Hepatocyte (in vitro differentiated cells): ENCODE measurements at regions not wholly inside any gene's neighbourhood (a gene's known extent, or its start where the extent isn't known, plus 50 kb on each side); places are given as distances from the start of the nearest gene placed in this dataset.

ENCODE experiments used
- DNase-seq: peaks from one replicate; pipeline ENCODE4 v3.0.0-alpha.2; 2016; ENCODE audit warnings: low spot score
- H2AFZ ChIP-seq: fragments of 200-600 bp; sonication (generic); 2 replicates; pipeline ENCODE4 v1.6.0; 2016; ENCODE audit warnings: antibody characterized with exemption, mild to moderate bottlenecking
- H3K27ac ChIP-seq: fragments of 200-600 bp; sonication (generic); 2 replicates; pipeline ENCODE4 v1.5.1; 2016; ENCODE audit warnings: mild to moderate bottlenecking
- H3K27me3 ChIP-seq: fragments of 200-600 bp; sonication (generic); 2 replicates; pipeline ENCODE4 v1.6.1; 2016
- H3K36me3 ChIP-seq: fragments of 200-600 bp; sonication (generic); replicated peaks from 2 replicates; pipeline ENCODE4 v1.5.1; 2016; ENCODE audit warnings: low read depth; ENCODE audit not compliant: insufficient read depth
- H3K4me1 ChIP-seq: fragments of 200-600 bp; sonication (generic); 2 replicates; pipeline ENCODE4 v1.5.1; 2016; ENCODE audit warnings: mild to moderate bottlenecking, moderate library complexity; ENCODE audit not compliant: insufficient read depth
- H3K4me2 ChIP-seq: fragments of 200-600 bp; sonication (generic); 2 replicates; pipeline ENCODE4 v1.6.0; 2016
- H3K4me3 ChIP-seq: fragments of 200-600 bp; sonication (generic); 2 replicates; pipeline ENCODE4 v1.5.1; 2016; ENCODE audit warnings: mild to moderate bottlenecking
- H3K79me2 ChIP-seq: fragments of 200-600 bp; sonication (generic); 2 replicates; pipeline ENCODE4 v1.6.0; 2017; ENCODE audit warnings: mild to moderate bottlenecking
- H3K9me2 ChIP-seq: fragments of 200-600 bp; sonication (generic); replicated peaks from 2 replicates; pipeline ENCODE4 v1.6.0; 2017; ENCODE audit warnings: mild to moderate bottlenecking; ENCODE audit not compliant: insufficient read depth
- H3K9me3 ChIP-seq: fragments of 200-600 bp; sonication (generic); 2 replicates; pipeline ENCODE4 v1.5.1; 2016; ENCODE audit warnings: low read depth, mild to moderate bottlenecking
- H4K20me1 ChIP-seq: fragments of 200-600 bp; sonication (generic); 2 replicates; pipeline ENCODE4 v1.6.0; 2016; ENCODE audit warnings: mild to moderate bottlenecking; ENCODE audit not compliant: insufficient read depth, poor library complexity, severe bottlenecking
- EZH2 ChIP-seq: fragments of 200-600 bp; sonication (generic); IDR thresholded peaks from 2 replicates; pipeline ENCODE4 v1.6.1; 2016; ENCODE audit warnings: antibody characterized with exemption, mild to moderate bottlenecking, borderline replicate concordance
- EZH2phosphoT487 ChIP-seq: fragments of 200-600 bp; sonication (generic); IDR thresholded peaks from one replicate; pipeline ENCODE4 v1.6.1; 2018; ENCODE audit warnings: antibody characterized with exemption, mild to moderate bottlenecking, low read depth, moderate library complexity; ENCODE audit not compliant: unreplicated experiment, severe bottlenecking
- WGBS: methylation state at CpG from one replicate; pipeline ENCODE4 v1.1.6; 2016; ENCODE audit warnings: low lambda C conversion rate; ENCODE audit errors: missing lambda C conversion rate; 5-methylcytosine and 5-hydroxymethylcytosine counted together
- TF ChIP-seq, protein P1 (sequence below): fragments of 200-600 bp; sonication (generic); IDR thresholded peaks from 2 replicates; pipeline ENCODE4 v1.5.1; 2016; ENCODE audit warnings: antibody characterized with exemption, mild to moderate bottlenecking; ENCODE audit not compliant: poor library complexity

GRCh38 chr10:78207776-78208175 is 174.1 kb downstream of the RPS24 start:
- Histone ChIP-seq H3K9me3 (no peaks in the 10 kb centered on the region), H3K27me3 (no peaks in the 10 kb centered on the region), H3K4me1 (peaks cover 11% of the 10 kb centered on the region), H3K79me2 (no peaks in the 10 kb centered on the region), H2AFZ (no peak overlapping the region), H4K20me1 (no peaks in the 10 kb centered on the region), H3K27ac (peak overlapping the region; percentile 12), H3K4me2 (peak overlapping the region; percentile 27), H3K4me3 (no peak overlapping the region), H3K9me2 (no peaks in the 10 kb centered on the region), H3K36me3 (no peaks in the 10 kb centered on the region)
- TF ChIP-seq EZH2, result no peak
- TF ChIP-seq EZH2phosphoT487, result no peak
- TF ChIP-seq, protein P1, sequence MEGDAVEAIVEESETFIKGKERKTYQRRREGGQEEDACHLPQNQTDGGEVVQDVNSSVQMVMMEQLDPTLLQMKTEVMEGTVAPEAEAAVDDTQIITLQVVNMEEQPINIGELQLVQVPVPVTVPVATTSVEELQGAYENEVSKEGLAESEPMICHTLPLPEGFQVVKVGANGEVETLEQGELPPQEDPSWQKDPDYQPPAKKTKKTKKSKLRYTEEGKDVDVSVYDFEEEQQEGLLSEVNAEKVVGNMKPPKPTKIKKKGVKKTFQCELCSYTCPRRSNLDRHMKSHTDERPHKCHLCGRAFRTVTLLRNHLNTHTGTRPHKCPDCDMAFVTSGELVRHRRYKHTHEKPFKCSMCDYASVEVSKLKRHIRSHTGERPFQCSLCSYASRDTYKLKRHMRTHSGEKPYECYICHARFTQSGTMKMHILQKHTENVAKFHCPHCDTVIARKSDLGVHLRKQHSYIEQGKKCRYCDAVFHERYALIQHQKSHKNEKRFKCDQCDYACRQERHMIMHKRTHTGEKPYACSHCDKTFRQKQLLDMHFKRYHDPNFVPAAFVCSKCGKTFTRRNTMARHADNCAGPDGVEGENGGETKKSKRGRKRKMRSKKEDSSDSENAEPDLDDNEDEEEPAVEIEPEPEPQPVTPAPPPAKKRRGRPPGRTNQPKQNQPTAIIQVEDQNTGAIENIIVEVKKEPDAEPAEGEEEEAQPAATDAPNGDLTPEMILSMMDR, result no peak
- no peak for DNase-seq
- WGBS, result 74% methylated on average over 4 of the region's 4 CpGs

GRCh38 chr10:78209970-78210369 is 176.3 kb downstream of the RPS24 start:
- DNase-seq, result no peak
- 85% methylated on average over 4 of the region's 4 CpGs for WGBS

GRCh38 chr10:78210548-78210947 is 176.9 kb downstream of the RPS24 start:
- TF ChIP-seq EZH2, result no peak
- TF ChIP-seq, protein P1, result no peak
- TF ChIP-seq EZH2phosphoT487, result no peak
- 95% methylated on average over 5 of the region's 5 CpGs for WGBS
- H3K4me2 ChIP-seq, result no peak overlapping the region
- DNase-seq, result no peak
- no peaks in the 10 kb centered on the region for H3K9me2 ChIP-seq
- H3K27me3 ChIP-seq, result no peaks in the 10 kb centered on the region
- no peak overlapping the region for H2AFZ ChIP-seq
- H4K20me1 ChIP-seq, result no peaks in the 10 kb centered on the region
- H3K4me3 ChIP-seq, result no peak overlapping the region
- no peak overlapping the region for H3K27ac ChIP-seq
- H3K36me3 ChIP-seq, result no peaks in the 10 kb centered on the region
- peaks cover 11% of the 10 kb centered on the region for H3K4me1 ChIP-seq
- no peaks in the 10 kb centered on the region for H3K79me2 ChIP-seq
- H3K9me3 ChIP-seq, result no peaks in the 10 kb centered on the region

More at GRCh38 chr10:78209970-78210369, 176.3 kb downstream of the RPS24 start:
- Histone ChIP-seq H3K4me2 (no peak overlapping the region), H3K4me3 (no peak overlapping the region), H3K9me2 (no peaks in the 10 kb centered on the region), H2AFZ (no peak overlapping the region), H3K27me3 (no peaks in the 10 kb centered on the region), H3K36me3 (no peaks in the 10 kb centered on the region), H3K4me1 (peaks cover 5% of the 10 kb centered on the region), H3K79me2 (no peaks in the 10 kb centered on the region), H3K27ac (no peak overlapping the region), H3K9me3 (no peaks in the 10 kb centered on the region), H4K20me1 (no peaks in the 10 kb centered on the region)
- TF ChIP-seq EZH2phosphoT487 (no peak), EZH2 (no peak)
- TF ChIP-seq, protein P1, result no peak

DNA sequence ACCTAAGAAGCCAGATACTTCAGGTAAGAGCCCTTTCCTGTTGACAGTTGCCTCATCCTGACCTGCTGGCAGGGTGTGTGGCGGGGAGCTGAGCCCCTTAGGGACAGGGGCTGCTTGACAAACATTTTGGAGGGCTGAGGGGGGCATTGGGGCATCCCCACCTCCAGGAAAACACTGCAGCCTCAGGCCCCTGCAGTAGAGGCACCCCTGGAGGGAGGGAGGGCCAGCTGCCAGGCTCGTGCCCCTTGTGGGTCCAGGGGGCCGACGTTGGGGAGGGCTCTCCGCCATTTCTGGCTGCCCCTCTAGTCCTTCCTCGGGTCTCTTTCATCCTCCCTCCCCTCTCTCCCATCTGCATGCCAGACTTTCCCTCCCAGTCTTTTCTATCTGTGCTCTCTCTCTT is 177.3 kb downstream of the RPS24 start:
- H3K4me1 ChIP-seq, result peaks cover 11% of the 10 kb centered on the region
- H3K27me3 ChIP-seq, result no peaks in the 10 kb centered on the region
- no peaks in the 10 kb centered on the region for H4K20me1 ChIP-seq
- no peaks in the 10 kb centered on the region for H3K9me2 ChIP-seq
- no peak overlapping the region for H3K27ac ChIP-seq
- H2AFZ ChIP-seq, result no peak overlapping the region
- no peaks in the 10 kb centered on the region for H3K36me3 ChIP-seq
- no peaks in the 10 kb centered on the region for H3K79me2 ChIP-seq
- DNase-seq, result no peak
- WGBS, result 87% methylated on average over 4 of the region's 6 CpGs
- TF ChIP-seq EZH2 (no peak), EZH2phosphoT487 (no peak)
- TF ChIP-seq, protein P1, result no peak
- no peak overlapping the region for H3K4me3 ChIP-seq
- no peak overlapping the region for H3K4me2 ChIP-seq
- H3K9me3 ChIP-seq, result no peaks in the 10 kb centered on the region
